ENCODE measurements at regions not wholly inside any gene's neighbourhood (a gene's known extent, or its start where the extent isn't known, plus 50 kb on each side); places are given as distances from the start of the nearest gene placed in this dataset.

- H3K4me1 ChIP-seq (replicated peaks in 1 of 4; ENCODE audit: control insufficient read depth in 3 of 4, insufficient read depth in 4 of 4, low read length in 3 of 4) = no peaks in the 10 kb centered on the region
- WGBS, 2 experiments (ENCODE audit: extremely low coverage in 1 of 2, insufficient coverage in 1 of 2, insufficient read length in 1 of 2, insufficient replicate concordance in 2 of 2, low coverage in 1 of 2, low lambda C conversion rate in 2 of 2, missing lambda C conversion rate in 1 of 2) = 88% methylated on average over 2 of the region's 2 CpGs; no CpG with 5 or more reads in 1 of the 2 experiments
- no peak overlapping the region for H3K27ac ChIP-seq (ENCODE audit: low read depth, low read length)
- H2BK5ac ChIP-seq (ENCODE audit: low read depth, low read length) = no peak overlapping the region
- H3K56ac ChIP-seq (replicated peaks; ENCODE audit: insufficient read length, low read depth, low read length) = no peak overlapping the region
- H3K23ac ChIP-seq (ENCODE audit: insufficient read length) = no peak overlapping the region
- DNase-seq (ENCODE audit: low read depth in 1 of 2, low spot score in 2 of 2) = no peak
- H3K4ac ChIP-seq (replicated peaks; ENCODE audit: insufficient read length, low read depth, low read length) = no peak overlapping the region
- no peak overlapping the region for H2BK15ac ChIP-seq (ENCODE audit: low read length)
- no peaks in the 10 kb centered on the region for H3K27me3 ChIP-seq (replicated peaks in 1 of 4; ENCODE audit: control insufficient read depth in 3 of 4, extremely low read depth in 1 of 4, insufficient read depth in 3 of 4, low read length in 3 of 4)
- H2BK12ac ChIP-seq (ENCODE audit: low read depth, low read length) = no peak overlapping the region
- H3K79me2 ChIP-seq (ENCODE audit: control insufficient read depth in 1 of 2, insufficient read depth in 2 of 2, low read length in 2 of 2) = no peaks in the 10 kb centered on the region
- H4K8ac ChIP-seq (ENCODE audit: extremely low read depth, insufficient read depth, low read length) = no peak overlapping the region
- H3K18ac ChIP-seq (ENCODE audit: extremely low read depth, low read length) = no peak overlapping the region
- no peaks in the 10 kb centered on the region for H3K36me3 ChIP-seq (ENCODE audit: control insufficient read depth in 2 of 4, insufficient read depth in 4 of 4, low read length in 3 of 4)
- no peak for FAIRE-seq
- H3K9me3 ChIP-seq (ENCODE audit: insufficient read depth in 2 of 2, low read depth in 1 of 2, low read length in 1 of 2) = no peaks in the 10 kb centered on the region
- H2AFZ ChIP-seq (ENCODE audit: low read length) = no peak overlapping the region
- no peaks in the 10 kb centered on the region for H3K79me1 ChIP-seq (ENCODE audit: low read depth, low read length)
- H2AK5ac ChIP-seq (ENCODE audit: low read depth, low read length) = no peak overlapping the region
- no peaks in the 10 kb centered on the region for H3K23me2 ChIP-seq (ENCODE audit: low read depth, low read length)
- H2BK120ac ChIP-seq (replicated peaks; ENCODE audit: low read depth, low read length) = no peak overlapping the region
- H2BK20ac ChIP-seq (ENCODE audit: low read length) = no peak overlapping the region
- no peak overlapping the region for H3K4me3 ChIP-seq (ENCODE audit: extremely low read depth in 1 of 4, insufficient read depth in 2 of 4, low read depth in 3 of 4, low read length in 4 of 4)
- H3K14ac ChIP-seq (ENCODE audit: insufficient read length) = no peak overlapping the region
- H3K9ac ChIP-seq (replicated peaks in 1 of 4; ENCODE audit: extremely low read depth in 1 of 4, low read depth in 3 of 4, low read length in 3 of 4) = no peak overlapping the region
- POLR2A ChIA-PET (ENCODE audit: partially characterized antibody) = no interaction called here
- H3K4me2 ChIP-seq (ENCODE audit: insufficient read depth in 1 of 2, low read depth in 2 of 2, low read length in 2 of 2) = no peak overlapping the region
- H4K20me1 ChIP-seq (replicated peaks in 1 of 2; ENCODE audit: control insufficient read depth in 1 of 2, insufficient read depth in 2 of 2, low read length in 2 of 2) = no peaks in the 10 kb centered on the region
- H4K91ac ChIP-seq (replicated peaks; ENCODE audit: insufficient read length, low read length) = no peak overlapping the region
- H4K5ac ChIP-seq (ENCODE audit: insufficient read length, low read depth, low read length) = no peak overlapping the region
- CTCF ChIA-PET (ENCODE audit: partially characterized antibody) = interaction anchor here (0.7 to 1.0 kb wide), 3 partner anchors 55 to 423 kb away, joined by 3 to 5 read pairs (median 4); no protein-coding TSS in a partner anchor
- TF ChIP-seq POLR2AphosphoS5 (IDR thresholded peaks at IDR 0.05; ENCODE audit: low read depth, low read length) = no peak
- no peak for TF ChIP-seq HDAC2 (IDR thresholded peaks at IDR 0.05; ENCODE audit: borderline replicate concordance in 1 of 2, low read depth in 2 of 2, low read length in 2 of 2)
- TF ChIP-seq POU5F1 (IDR thresholded peaks at IDR 0.05; ENCODE audit: low read depth, low read length) = no peak
- TF ChIP-seq YY1 (IDR thresholded peaks at IDR 0.05; ENCODE audit: low read depth, low read length) = no peak
- TF ChIP-seq RAD21 (IDR thresholded peaks at IDR 0.05 in 1 of 2, conservative IDR thresholded peaks at IDR 0.05 in 1 of 2; ENCODE audit: low read depth in 2 of 2, low read length in 2 of 2) = no peak
- TF ChIP-seq RNF2 (IDR thresholded peaks at IDR 0.05; ENCODE audit: borderline replicate concordance, low read depth, low read length, missing control alignments, poor library complexity, severe bottlenecking) = no peak
- no peak for TF ChIP-seq EP300 (IDR thresholded peaks at IDR 0.05; ENCODE audit: borderline replicate concordance in 1 of 2, low read depth in 2 of 2, low read length in 2 of 2)
- TF ChIP-seq, protein P1, sequence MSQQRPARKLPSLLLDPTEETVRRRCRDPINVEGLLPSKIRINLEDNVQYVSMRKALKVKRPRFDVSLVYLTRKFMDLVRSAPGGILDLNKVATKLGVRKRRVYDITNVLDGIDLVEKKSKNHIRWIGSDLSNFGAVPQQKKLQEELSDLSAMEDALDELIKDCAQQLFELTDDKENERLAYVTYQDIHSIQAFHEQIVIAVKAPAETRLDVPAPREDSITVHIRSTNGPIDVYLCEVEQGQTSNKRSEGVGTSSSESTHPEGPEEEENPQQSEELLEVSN (IDR thresholded peaks at IDR 0.05) = no peak
- TF ChIP-seq EGR1 (IDR thresholded peaks at IDR 0.05; ENCODE audit: borderline replicate concordance, low read depth, low read length) = no peak
- TF ChIP-seq, protein P2, sequence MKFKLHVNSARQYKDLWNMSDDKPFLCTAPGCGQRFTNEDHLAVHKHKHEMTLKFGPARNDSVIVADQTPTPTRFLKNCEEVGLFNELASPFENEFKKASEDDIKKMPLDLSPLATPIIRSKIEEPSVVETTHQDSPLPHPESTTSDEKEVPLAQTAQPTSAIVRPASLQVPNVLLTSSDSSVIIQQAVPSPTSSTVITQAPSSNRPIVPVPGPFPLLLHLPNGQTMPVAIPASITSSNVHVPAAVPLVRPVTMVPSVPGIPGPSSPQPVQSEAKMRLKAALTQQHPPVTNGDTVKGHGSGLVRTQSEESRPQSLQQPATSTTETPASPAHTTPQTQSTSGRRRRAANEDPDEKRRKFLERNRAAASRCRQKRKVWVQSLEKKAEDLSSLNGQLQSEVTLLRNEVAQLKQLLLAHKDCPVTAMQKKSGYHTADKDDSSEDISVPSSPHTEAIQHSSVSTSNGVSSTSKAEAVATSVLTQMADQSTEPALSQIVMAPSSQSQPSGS (IDR thresholded peaks at IDR 0.05; ENCODE audit: low read length) = no peak
- TF ChIP-seq NANOG (IDR thresholded peaks at IDR 0.05; ENCODE audit: insufficient read depth, low read depth, low read length, poor library complexity, severe bottlenecking) = no peak
Measured at GRCh38 chr17:14871921-14872320, 393.2 kb downstream of the PMP22 start.

Measured in H1 (cell line).